Kidney (tissue), 13 donors: ENCODE measurements at regions not wholly inside any gene's neighbourhood (a gene's known extent, or its start where the extent isn't known, plus 50 kb on each side); places are given as distances from the start of the nearest gene placed in this dataset.

Experiments
- DNase-seq, 5 donors: peaks; one replicate each; pipeline ENCODE4 v3.0.0-alpha.2; 2013 to 2020
- FAIRE-seq: peaks from 2 replicates; lab custom pipeline; 2012; peaks lifted over from hg19 to GRCh38; lab: Jason Lieb, UNC
- H3K27ac ChIP-seq, 2 donors: one replicate each; pipeline ENCODE4 v1.7.0; 2013; ENCODE audit warnings: low read depth in 2 of 2, low read length in 2 of 2, inconsistent platforms in 1 of 2
- H3K27me3 ChIP-seq: one replicate; pipeline ENCODE4 v1.7.1; 2013; ENCODE audit warnings: low read length, inconsistent platforms; ENCODE audit not compliant: control insufficient read depth, insufficient read depth
- H3K36me3 ChIP-seq, 3 donors: one replicate each; pipeline versions ENCODE4 v1.7.0 to v1.7.1; 2013; ENCODE audit warnings: low read length in 3 of 3, control low read depth in 1 of 3, inconsistent platforms in 1 of 3; ENCODE audit not compliant: insufficient read depth in 3 of 3, control insufficient read depth in 2 of 3
- H3K4me1 ChIP-seq, 3 donors: one replicate each; pipeline versions ENCODE4 v1.7.0 to v1.7.1; 2013; ENCODE audit warnings: low read length in 3 of 3, inconsistent platforms in 1 of 3, low read depth in 1 of 3; ENCODE audit not compliant: control insufficient read depth in 2 of 3, insufficient read depth in 2 of 3
- H3K4me3 ChIP-seq, 3 donors: one replicate each; pipeline versions ENCODE4 v1.7.0 to v1.8.1; 2013; ENCODE audit warnings: low read length in 3 of 3, control low read depth in 1 of 3, inconsistent platforms in 1 of 3
- H3K9ac ChIP-seq, 3 donors: one replicate each; pipeline versions ENCODE4 v1.7.0 to v1.7.1; 2013; ENCODE audit warnings: low read length in 3 of 3, control low read depth in 1 of 3, inconsistent platforms in 1 of 3
- H3K9me3 ChIP-seq, 3 donors: one replicate each; pipeline versions ENCODE4 v1.7.0 to v1.7.1; 2013; ENCODE audit warnings: low read length in 3 of 3, control low read depth in 1 of 3, inconsistent platforms in 1 of 3; ENCODE audit not compliant: control insufficient read depth in 2 of 3, insufficient read depth in 1 of 3
- CTCF ChIP-seq: IDR thresholded peaks from 3 replicates; pipeline ENCODE4 v1.5.1; 2012; ENCODE audit warnings: mild to moderate bottlenecking, moderate library complexity, borderline replicate concordance; ENCODE audit not compliant: insufficient read depth; ENCODE audit errors: extremely low read depth
- intact Hi-C: fragments of 100-400 bp; cut with DNase I; formaldehyde crosslinking; loops from one replicate; pipeline ENCODE4 v1.11.1; 2022
- donor health status: control.
- donor health status: control.
- donor health status: control.
- donor health status: control.
- donor health status: control.
- donor health status: DM: yes; HTN: yes; CAD: no.
- donor health status: Normal renal cell carcinoma (clear cell type).

DNA sequence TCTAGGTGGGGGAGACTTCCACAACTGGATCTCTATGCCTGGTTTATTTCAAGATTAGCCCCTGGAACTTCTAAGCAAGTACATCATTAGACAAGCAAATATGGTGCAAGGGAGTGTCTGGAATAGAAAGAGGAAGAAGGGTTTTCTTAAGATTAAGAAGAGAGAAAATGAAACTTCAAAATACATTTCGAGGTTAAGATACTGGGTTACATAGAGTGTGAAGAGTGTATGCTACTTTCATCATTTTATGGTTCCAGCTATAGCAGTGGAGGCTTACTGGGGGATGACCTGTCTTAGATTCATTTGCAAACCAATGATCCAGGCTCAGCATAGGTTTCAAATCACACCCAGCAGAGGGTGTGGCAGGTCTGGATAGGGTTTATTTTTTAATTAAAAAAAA is 144.4 kb upstream of the GATB start:
- no peak overlapping the region for H3K4me3 ChIP-seq
- H3K9me3 ChIP-seq = peaks cover 0 to 6% (median 0%) of the 10 kb centered on the region in 3 donors
- H3K27me3 ChIP-seq = no peaks in the 10 kb centered on the region

GRCh38 chr4:151901631-151902030 is 140.8 kb upstream of the GATB start:
- H3K27me3 ChIP-seq = no peaks in the 10 kb centered on the region
- intact Hi-C loops = no loop called here
- no peak overlapping the region for H3K4me3 ChIP-seq
- DNase-seq (no peak), FAIRE-seq (no peak)
- no peaks in the 10 kb centered on the region for H3K4me1 ChIP-seq
- peaks cover 0 to 6% (median 0%) of the 10 kb centered on the region in 3 donors for H3K9me3 ChIP-seq
- no peak overlapping the region for H3K27ac ChIP-seq
- no peak overlapping the region for H3K9ac ChIP-seq
- no peak for TF ChIP-seq CTCF
- no peaks in the 10 kb centered on the region for H3K36me3 ChIP-seq

More for the DNA sequence above, 144.4 kb upstream of the GATB start:
- DNase-seq = no peak
- intact Hi-C loops = no loop called here
- FAIRE-seq = no peak
- H3K27ac ChIP-seq = no peak overlapping the region
- no peaks in the 10 kb centered on the region for H3K4me1 ChIP-seq
- no peak overlapping the region for H3K9ac ChIP-seq
- no peak for TF ChIP-seq CTCF
- no peaks in the 10 kb centered on the region for H3K36me3 ChIP-seq

DNA sequence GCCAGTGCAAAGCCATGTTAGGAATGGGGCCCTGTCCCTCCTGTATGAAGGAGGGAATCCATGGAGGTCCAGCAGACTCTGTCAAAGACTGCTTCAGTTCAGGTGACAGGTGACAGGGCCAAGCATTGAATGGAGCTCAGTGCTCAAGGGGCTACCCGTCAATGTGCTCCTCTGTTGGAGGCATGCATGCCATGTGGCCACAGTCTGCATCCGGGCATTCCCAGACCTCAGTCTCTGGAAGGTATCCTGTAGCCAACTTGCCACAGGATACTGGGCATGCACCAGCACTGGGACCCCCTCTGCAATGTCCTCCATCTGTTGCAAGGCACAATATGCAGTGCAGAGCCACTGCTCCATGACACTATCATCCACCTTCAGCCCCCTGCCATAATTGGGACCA is 136.1 kb upstream of the GATB start:
- no peaks in the 10 kb centered on the region for H3K27me3 ChIP-seq
- no peak for DNase-seq
- H3K4me1 ChIP-seq = no peaks in the 10 kb centered on the region
- no peaks in the 10 kb centered on the region for H3K36me3 ChIP-seq
- intact Hi-C loops = no loop called here
- no peak overlapping the region for H3K4me3 ChIP-seq
- TF ChIP-seq CTCF = no peak
- no peak for FAIRE-seq
- no peak overlapping the region for H3K9ac ChIP-seq
- H3K9me3 ChIP-seq = peaks cover 0 to 2% (median 0%) of the 10 kb centered on the region in 3 donors
- no peak overlapping the region for H3K27ac ChIP-seq

DNA sequence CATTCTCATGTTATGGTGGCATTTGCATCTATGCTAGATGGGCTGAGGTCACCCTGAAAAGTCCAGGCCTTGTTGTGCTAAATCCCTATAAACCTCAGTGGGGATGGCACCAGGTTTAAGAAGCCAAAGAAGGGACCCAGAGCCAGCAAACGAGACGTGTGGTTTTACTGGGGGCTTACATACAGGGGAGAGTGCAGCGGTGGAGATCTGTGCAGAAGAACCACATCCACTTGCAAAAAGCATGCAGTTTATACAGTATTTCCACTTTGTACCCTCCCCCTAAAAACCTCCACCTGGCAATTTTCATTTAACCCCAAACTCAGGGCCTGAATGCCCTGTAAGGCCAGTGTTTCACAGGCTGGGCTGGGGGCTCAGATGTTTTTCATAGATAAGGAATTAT is 134.9 kb upstream of the GATB start:
- Histone ChIP-seq H3K9ac (no peak overlapping the region), H3K27me3 (no peaks in the 10 kb centered on the region), H3K9me3 (peaks cover 0 to 2% (median 0%) of the 10 kb centered on the region in 3 donors), H3K36me3 (no peaks in the 10 kb centered on the region), H3K4me1 (no peaks in the 10 kb centered on the region), H3K27ac (no peak overlapping the region), H3K4me3 (no peak overlapping the region)
- no peak for TF ChIP-seq CTCF
- no peak for DNase-seq
- intact Hi-C loops = no loop called here
- no peak for FAIRE-seq
